ENCODE measurements at regions not wholly inside any gene's neighbourhood (a gene's known extent, or its start where the extent isn't known, plus 50 kb on each side); places are given as distances from the start of the nearest gene placed in this dataset.

- DNase-seq = no peak
Observed at GRCh38 chrX:63869506-63869905, 84.5 kb upstream of the ARHGEF9 start.

GRCh38 chrX:63855896-63856295 lies 70.9 kb upstream of the ARHGEF9 start:
- no peak for DNase-seq

GRCh38 chrX:63835361-63835760 lies 50.3 kb upstream of the ARHGEF9 start:
- DNase-seq = no peak

Data from hematopoietic multipotent progenitor cell treated with erythropoietin and hydrocortisone succinate and interleukin-3 and kit ligand, for 4 days (in vitro differentiated cells).